ENCODE measurements at regions not wholly inside any gene's neighbourhood (a gene's known extent, or its start where the extent isn't known, plus 50 kb on each side); places are given as distances from the start of the nearest gene placed in this dataset.

DNA sequence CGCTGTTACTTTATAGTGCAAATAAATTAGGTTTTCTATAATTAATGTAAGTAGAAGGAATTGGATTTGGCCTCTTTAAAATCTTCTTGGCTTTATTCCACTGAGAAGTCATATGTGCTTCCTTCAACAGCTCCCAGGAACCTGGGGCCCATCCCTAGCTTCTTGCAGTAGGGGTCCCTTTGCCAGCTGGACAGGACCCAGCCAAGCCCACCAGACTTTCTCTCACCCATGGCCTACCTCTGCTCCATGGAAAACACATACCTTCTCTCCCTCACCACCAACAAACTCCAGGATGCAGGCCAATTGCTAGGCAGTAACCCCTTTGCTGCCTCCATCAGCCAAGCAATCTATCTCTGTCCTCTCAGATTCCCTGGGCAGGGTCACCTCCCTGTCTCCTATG is 84.0 kb downstream of the RSL24D1 start:
- no peak for TF ChIP-seq POLR2A (IDR thresholded peaks at IDR 0.05)
- TF ChIP-seq, protein P1, sequence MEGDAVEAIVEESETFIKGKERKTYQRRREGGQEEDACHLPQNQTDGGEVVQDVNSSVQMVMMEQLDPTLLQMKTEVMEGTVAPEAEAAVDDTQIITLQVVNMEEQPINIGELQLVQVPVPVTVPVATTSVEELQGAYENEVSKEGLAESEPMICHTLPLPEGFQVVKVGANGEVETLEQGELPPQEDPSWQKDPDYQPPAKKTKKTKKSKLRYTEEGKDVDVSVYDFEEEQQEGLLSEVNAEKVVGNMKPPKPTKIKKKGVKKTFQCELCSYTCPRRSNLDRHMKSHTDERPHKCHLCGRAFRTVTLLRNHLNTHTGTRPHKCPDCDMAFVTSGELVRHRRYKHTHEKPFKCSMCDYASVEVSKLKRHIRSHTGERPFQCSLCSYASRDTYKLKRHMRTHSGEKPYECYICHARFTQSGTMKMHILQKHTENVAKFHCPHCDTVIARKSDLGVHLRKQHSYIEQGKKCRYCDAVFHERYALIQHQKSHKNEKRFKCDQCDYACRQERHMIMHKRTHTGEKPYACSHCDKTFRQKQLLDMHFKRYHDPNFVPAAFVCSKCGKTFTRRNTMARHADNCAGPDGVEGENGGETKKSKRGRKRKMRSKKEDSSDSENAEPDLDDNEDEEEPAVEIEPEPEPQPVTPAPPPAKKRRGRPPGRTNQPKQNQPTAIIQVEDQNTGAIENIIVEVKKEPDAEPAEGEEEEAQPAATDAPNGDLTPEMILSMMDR (IDR thresholded peaks at IDR 0.05) = no peak
- no peak for DNase-seq
- no peaks in the 10 kb centered on the region for H3K36me3 ChIP-seq (ENCODE audit: low read depth, missing control alignments)
- no peaks in the 10 kb centered on the region for H3K4me1 ChIP-seq
- H3K4me3 ChIP-seq = no peak overlapping the region
- no peak overlapping the region for H3K27ac ChIP-seq
- H3K9me3 ChIP-seq = no peaks in the 10 kb centered on the region
- WGBS, 2 donors = 44 to 57% methylated on average over 1 of the region's 1 CpG
- intact Hi-C loops (cut with DNase I; ENCODE audit: low total_unique reads) = no loop called here
- H3K27me3 ChIP-seq = no peaks in the 10 kb centered on the region

DNA sequence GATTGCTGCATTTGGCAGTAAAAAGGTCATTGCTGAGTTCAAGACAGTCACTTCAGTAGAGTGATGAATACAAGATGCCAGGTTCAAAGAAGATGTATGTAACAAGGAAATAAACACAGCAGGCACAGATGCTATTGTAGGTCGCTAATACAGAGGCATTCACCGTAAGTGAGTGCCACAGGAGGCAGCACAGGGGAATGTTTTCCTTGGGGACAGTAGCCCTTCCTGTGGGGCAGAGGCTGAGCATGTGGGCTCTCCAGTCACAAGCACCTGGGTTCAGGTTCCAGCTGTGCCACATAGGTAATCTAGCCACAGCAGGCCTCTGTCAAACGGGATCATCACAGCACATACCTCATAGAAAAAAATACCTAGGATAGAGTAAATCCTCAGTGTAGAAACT is 86.3 kb downstream of the RSL24D1 start:
- Histone ChIP-seq H3K27me3 (no peaks in the 10 kb centered on the region), H3K4me1 (no peaks in the 10 kb centered on the region), H3K27ac (no peak overlapping the region), H3K9me3 (no peaks in the 10 kb centered on the region), H3K4me3 (no peak overlapping the region), H3K36me3 (ENCODE audit: low read depth, missing control alignments) (no peaks in the 10 kb centered on the region)
- TF ChIP-seq, protein P1 (IDR thresholded peaks at IDR 0.05) = no peak
- TF ChIP-seq POLR2A (IDR thresholded peaks at IDR 0.05) = no peak
- WGBS, 2 donors = 42 to 48% methylated on average over 3 of the region's 3 CpGs
- intact Hi-C loops (cut with DNase I; ENCODE audit: low total_unique reads) = no loop called here
- no peak for DNase-seq

DNA sequence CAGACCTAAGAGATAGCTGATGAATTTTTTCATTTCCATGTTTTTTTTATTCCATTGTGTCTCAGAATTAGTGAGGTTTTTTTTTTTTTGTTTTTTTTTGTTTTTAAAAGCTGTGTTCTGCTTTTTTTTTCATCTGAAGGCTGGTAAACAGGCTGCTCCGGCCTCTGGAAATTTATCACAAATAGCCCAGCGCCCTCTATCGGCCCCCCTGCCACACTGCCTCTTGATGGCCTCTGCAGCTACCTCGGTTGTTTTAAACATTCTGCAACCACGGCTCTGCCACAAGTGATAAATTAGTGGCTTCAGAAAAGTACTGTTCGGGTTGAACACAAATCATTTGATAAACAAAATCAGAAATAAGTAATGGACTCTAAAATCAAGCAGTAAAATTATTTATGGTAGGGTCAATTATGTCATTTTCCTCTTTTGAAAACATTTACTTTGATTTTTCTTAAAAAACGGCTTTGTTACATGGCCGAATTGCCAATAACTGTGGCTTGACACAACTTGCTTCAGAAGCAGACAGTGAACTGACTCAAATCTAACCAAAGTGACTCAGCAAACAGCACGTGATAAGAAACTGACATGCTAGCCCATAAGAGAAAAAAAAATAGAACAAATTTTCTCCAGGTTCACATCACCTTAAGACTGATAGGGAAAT is 87.8 kb downstream of the RSL24D1 start:
- intact Hi-C loops (cut with DNase I; ENCODE audit: low total_unique reads) = no loop called here
- H3K27me3 ChIP-seq = no peaks in the 10 kb centered on the region
- peak; percentile 88 for DNase-seq
- no peak overlapping the region for H3K27ac ChIP-seq
- WGBS, 2 donors = 21 to 23% methylated on average over 9 of the region's 9 CpGs
- TF ChIP-seq, protein P1 (IDR thresholded peaks at IDR 0.05) = peak in 2 of 3 experiments; percentile 51 to 56
- TF ChIP-seq POLR2A (IDR thresholded peaks at IDR 0.05) = no peak
- no peaks in the 10 kb centered on the region for H3K36me3 ChIP-seq (ENCODE audit: low read depth, missing control alignments)
- H3K9me3 ChIP-seq = no peaks in the 10 kb centered on the region
- no peaks in the 10 kb centered on the region for H3K4me1 ChIP-seq
- H3K4me3 ChIP-seq = no peak overlapping the region

DNA sequence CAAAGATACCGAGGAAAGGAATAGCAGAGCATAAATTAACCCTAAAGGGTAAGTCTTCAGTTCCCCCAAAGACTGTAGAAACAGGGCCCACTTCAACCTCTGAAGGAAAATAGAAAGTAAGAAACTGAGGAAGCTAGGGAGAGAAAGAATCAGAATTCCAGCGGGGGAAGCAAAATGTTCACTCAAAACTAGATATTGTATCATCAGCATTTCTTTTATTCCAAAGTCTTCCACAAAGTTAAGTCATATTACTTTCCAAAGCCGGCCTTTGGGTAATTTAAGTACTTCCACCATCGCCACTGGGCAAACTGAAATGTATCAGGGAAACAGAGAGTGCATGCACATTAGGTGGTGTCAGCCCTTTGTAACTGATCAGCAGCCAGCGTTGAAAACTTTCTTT is 88.3 kb downstream of the RSL24D1 start:
- Histone ChIP-seq H3K4me3 (no peak overlapping the region), H3K27me3 (no peaks in the 10 kb centered on the region), H3K4me1 (no peaks in the 10 kb centered on the region), H3K27ac (no peak overlapping the region), H3K9me3 (no peaks in the 10 kb centered on the region), H3K36me3 (ENCODE audit: low read depth, missing control alignments) (no peaks in the 10 kb centered on the region)
- 39 to 54% methylated on average over 5 of the region's 5 CpGs for WGBS, 2 donors
- intact Hi-C loops (cut with DNase I; ENCODE audit: low total_unique reads) = no loop called here
- no peak for DNase-seq
- no peak for TF ChIP-seq POLR2A (IDR thresholded peaks at IDR 0.05)
- TF ChIP-seq, protein P1 (IDR thresholded peaks at IDR 0.05) = no peak

DNA sequence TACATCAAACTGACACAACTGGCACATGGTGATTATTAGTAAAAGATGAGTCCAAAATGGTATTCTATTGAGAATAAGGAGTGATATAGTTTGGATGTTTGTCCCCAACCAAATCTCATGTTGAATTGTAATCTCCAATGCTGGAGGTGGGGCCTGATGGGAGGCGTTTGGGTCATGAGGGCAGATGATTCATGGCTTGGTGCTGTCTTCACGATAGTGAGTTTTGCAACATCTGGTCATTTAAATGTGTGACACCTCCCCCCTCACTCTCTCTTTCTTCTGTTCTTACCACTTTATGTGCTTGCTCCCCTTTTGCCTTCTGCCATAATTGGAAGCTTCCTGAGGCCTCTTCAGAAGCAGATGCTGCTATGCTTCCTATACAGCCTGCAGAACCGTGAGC is 90.6 kb downstream of the RSL24D1 start:
- no peak overlapping the region for H3K4me3 ChIP-seq
- 75 to 88% methylated on average over 3 of the region's 3 CpGs for WGBS, 2 donors
- DNase-seq = no peak
- no peaks in the 10 kb centered on the region for H3K9me3 ChIP-seq
- intact Hi-C loops (cut with DNase I; ENCODE audit: low total_unique reads) = no loop called here
- no peaks in the 10 kb centered on the region for H3K27me3 ChIP-seq
- no peak overlapping the region for H3K27ac ChIP-seq
- no peaks in the 10 kb centered on the region for H3K36me3 ChIP-seq (ENCODE audit: low read depth, missing control alignments)
- H3K4me1 ChIP-seq = no peaks in the 10 kb centered on the region
- TF ChIP-seq POLR2A (IDR thresholded peaks at IDR 0.05) = no peak
- TF ChIP-seq, protein P1 (IDR thresholded peaks at IDR 0.05) = no peak

All from testis (tissue), 2 donors.